HG03521 (cell line): ENCODE measurements at regions not wholly inside any gene's neighbourhood (a gene's known extent, or its start where the extent isn't known, plus 50 kb on each side); places are given as distances from the start of the nearest gene placed in this dataset.

Experiments
- ATAC-seq: cut with Tn5 transposase; IDR thresholded peaks from one replicate; pipeline ENCODE4 v1.9.1; 2021; ENCODE audit warnings: mild to moderate bottlenecking, moderate library complexity; ENCODE audit not compliant: unreplicated experiment

DNA sequence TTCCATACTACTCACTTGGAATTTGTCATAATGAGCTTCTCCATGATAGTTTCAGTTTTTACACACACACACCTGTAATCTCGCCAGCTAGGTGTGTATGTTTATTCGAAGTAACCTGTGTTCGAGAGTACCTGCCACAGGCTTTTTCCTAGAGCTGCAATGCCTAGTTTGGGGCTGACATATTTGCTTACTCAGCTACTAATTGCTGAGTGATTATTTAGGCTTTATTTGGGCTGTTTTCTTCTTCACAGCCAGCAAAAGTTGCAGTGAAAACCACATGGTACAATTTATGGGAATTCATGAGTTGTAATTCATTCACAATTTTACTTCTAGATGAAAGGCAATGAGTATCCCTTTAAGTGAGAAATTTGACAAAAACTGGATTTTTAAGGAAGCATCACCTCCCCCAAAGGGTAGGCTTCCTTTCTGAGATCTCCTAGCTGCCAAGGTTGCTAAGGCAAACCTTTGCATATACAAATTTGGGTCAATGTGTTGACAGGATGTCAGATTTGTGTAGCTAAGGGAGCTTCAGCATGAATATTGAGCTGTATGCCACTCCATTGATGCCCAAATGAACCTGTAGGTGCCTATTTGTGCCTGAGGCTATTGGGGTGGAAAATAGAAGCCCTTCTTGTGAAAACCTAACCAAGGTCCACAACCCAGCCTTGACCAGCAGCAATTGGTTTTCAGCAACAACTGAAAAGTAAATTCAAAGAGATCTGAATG lies 108.7 kb upstream of the OTX2 start:
- no peak for ATAC-seq

DNA sequence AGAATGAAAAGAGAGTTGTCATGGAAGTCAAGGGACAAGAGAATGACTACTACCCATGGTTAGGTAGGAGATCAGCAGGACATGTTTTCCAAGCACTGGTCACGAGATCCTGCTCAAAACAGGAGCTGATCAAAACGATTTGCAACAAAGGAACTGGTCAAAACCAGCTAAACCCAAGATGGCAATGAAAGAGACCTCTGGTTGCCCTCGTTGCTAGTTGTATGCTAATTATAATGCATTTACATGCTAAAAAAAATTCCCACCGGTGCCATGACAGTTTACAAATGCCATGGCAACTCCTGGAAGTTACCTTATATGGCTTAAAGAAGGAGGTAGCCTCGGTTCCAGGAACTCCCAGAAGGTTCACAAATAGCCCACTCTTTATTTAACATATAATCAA lies 95.0 kb upstream of the OTX2 start:
- ATAC-seq: no peak

DNA sequence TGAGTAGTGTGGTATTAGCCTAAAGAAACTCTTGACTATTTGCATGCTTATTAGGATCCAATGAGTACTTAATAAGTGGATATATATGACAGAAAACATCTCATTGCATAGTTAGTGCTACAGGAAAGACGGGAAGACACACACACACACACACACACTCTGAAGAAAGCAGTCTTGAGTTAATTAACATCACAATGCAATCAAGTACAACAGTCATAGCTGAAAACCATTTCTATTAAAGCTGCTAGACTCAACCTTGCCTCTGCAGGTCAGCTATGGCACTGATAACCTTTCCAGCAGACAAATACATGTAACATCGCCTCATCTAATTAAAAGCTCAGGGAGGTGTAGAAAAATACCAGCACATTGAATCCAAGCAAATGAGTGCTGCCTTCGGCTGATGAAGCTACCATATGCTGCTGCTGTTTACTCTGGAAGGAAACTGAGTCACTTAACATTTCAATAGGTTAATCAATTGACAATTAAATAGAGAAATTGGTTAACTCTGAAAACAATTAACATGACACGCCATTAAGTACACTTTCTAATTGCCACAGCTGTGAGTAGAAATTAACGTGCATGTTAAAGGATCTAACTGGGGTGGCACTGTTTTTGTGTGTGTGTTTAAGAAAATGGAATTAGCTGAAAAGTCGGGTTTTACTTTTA lies 93.2 kb upstream of the OTX2 start:
- no peak for ATAC-seq

DNA sequence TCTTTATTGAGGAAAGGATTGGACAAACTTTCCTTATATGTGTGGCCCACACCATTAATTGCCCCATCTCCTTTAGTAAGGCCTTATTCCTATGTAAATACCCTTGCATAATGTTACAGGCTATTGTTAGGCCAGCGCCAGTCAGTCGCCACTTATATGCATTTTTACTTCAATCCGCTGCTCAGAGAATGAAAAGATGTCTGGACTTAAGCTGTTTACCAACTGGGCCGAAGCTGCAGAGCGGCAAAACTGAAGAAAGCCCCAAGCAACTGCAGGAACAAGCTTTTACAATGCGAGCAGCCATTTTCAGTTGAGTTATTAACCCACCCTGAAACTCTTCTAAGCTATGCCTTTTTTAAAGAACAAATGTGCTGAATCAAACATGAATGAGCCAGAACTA lies 92.1 kb upstream of the OTX2 start:
- no peak for ATAC-seq

DNA sequence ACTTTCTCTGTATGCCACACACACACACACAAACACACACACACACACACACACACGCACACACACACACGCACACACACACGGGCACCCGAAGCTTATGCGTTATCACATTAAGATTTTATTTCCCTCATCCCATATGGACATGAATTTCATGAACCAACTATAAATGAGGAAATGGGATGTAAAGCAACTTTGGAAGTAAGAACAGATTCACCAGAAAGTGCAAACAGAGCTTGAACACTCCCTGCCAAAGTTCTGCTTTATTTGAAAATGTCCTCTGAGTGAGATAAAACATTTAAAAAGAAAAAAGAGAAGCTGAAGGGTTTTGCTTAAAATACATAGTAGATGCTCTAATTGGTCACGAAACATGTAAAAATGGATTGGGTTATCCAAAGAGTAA lies 90.4 kb upstream of the OTX2 start:
- no peak for ATAC-seq

DNA sequence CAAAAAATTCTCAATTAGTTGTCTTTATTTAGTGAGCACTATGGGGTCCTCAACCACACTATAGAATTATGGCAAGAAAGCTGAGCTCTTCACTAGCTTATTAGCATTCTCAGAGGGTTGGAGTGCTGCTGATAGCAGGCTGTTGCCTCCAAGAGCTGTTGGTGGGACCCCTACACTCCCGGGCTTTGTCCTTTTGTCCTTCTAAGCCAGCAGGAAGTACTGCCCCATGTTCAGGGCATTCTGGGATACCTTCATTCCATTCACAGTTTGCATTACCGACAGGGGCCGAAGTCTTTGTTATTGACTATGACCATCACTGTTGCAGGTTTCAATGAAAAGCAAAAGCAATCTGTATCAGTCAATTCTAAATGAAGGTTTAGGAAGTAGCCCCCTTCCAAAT lies 89.5 kb upstream of the OTX2 start:
- no peak for ATAC-seq

DNA sequence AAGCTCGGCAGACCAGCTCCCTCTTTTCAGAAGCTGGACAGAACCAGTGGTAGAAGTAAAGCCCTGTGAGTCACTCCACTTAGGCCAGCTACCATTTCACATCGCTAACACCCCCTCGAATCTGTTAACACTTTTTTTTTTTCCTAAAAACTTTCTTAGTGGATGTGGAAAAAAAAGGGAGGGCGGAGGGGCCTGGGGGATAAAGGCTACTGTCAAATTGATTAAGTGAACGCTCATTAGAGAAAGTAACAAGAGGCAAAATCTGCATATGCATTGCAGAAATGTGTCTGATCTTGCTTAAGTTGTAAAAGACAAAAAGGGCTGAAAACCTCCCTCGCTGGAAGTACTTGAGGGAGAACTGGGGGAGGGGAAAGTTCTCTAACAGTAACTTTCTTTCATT lies 86.6 kb upstream of the OTX2 start:
- no peak for ATAC-seq

DNA sequence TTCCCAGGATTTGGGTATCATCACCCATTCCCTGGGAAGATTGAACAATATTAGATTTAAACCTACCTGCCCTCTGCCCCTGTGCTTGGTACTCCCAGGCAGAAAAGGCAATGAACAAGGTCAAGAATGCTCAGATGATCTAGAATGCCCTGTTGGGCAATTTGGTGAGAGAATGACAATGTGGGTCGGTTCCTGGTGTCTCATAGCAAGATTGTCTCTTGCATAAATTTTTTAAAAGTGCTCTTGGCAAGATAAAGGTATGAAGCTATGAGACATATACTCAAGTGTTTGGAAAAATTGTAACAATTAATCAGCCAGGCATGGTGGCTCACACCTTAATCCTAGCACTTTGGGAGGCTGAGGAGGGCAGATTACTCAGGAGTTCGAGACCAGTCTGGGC lies 86.0 kb upstream of the OTX2 start:
- no peak for ATAC-seq

DNA sequence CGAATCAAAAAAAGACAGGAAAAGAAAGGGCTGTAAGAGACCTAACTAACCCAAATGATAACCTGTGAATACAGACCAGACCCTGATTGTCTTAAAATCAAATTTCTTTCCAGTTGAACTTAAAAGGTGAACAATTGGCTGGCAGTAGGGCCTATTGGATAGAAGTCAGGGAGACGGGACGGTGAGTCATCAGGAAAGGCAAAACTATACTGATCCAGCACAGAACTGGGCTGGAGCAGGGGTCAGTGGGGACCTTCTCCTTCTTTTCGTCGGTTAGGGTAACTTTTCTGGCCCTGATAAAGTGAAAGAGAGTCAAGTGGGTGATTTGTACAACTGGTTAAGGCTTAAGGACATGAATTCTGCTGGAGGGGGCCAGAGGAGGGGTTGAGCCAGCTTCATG lies 84.9 kb upstream of the OTX2 start:
- ATAC-seq: no peak

DNA sequence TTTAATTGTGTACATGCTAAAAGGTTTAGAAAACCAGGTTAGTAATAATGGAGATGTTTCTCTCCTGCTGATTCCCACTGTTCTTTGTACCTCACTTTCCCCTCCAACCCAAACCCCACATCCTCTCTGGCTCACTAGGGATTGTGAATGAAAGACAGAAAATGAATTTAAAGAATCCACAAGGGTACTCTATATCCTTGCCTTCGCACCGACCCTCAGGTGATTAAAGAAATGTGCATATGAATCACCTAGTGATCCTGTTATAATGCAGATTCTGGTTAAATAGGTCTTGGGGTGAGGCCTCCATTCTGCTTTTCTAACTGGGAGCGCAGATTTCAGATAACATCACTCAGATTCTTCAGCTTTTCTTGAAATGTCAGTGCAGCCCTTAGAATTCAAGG lies 84.3 kb upstream of the OTX2 start:
- ATAC-seq: no peak

DNA sequence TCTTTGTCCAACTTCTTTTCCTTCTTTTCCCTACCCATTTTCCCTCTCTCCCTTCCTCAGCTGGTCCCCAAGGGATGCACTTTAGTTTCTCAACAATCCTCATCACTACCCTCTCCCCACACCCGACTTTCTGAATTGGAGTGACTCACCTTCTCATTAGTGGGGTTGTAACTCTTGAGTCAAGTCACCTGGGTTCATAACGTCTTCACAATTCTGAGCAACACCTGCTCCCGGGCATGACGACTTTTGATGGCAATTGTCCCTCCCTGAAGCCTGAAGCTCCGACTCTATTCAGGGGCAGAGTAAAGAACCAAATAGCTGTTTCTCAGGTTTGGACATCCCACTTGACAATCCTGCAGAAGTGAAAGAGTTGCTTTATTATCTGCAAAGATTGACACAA lies 82.7 kb upstream of the OTX2 start:
- no peak for ATAC-seq

DNA sequence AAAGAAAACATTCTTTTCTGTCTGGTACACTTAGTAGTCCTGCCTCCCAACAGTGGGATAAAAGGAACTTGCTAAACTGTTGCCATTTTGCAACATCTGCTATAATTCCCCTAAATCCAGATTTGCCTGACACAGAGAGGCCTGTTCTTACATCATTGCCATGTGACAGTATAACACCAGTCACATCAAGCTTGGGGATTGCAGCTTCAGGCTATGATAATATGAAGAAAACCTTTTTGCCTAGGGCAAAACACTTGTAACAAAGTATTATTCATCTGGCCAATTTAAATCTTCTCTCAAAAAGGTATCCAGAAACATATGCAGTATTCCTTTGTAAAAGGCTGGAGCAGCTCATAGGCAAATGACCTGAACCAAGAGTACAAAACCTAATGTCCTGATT lies 80.9 kb upstream of the OTX2 start:
- ATAC-seq: no peak

DNA sequence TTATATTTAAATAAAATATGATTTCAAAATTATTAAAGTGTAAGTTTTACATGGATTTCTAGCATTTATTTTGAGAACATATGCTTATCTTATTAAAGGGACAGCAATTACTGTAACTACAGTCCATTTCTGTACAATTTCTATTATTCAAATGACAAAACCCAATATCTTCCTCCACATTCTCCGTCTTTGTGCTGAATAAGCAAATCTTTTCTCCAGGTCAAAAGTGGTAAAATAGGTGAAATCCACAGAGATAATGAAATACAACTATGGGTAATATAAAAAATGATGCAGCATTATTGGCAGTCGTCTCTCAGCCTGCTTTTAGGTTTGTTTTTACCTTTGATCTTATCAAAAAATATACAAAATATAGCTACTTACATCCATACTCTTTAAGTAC lies 79.4 kb upstream of the OTX2 start:
- ATAC-seq: no peak

DNA sequence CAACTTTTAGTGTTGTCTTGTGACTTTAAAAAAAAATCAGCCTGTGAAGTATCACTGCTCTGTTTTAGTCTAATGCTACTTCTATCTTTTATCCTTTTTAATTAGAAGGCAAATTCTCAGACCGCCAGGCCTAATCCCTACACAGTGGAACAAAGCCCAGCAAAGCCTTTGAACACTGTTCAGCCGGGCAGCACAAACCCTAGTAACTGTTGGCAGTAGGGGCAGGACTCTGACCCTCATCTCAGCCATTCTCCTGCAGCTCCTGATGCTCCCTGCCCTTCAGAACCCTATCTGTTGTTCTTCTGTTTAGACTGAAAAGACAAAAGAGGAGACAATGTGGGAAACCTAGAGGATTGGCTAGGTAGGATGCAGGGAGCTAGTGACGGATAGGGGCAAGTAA lies 78.0 kb upstream of the OTX2 start:
- no peak for ATAC-seq

DNA sequence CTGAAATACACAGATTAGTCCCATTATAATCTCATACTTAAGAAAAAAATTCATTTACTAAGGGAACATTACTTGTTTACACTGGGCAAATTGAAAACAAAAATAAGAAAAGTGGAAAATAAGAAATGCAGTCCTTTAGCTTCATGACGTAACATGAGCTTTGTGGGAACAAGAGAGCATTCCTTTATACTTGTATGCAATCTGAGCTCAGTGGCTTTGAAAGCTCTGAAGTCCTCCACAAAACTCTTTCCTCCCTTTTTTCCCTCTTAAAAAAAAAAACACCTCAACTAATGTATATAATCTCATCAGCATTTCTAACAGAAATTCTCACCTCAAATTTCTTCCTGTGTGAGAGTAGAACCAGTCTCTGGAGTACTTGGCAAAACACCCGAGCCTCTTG lies 76.9 kb upstream of the OTX2 start:
- ATAC-seq: no peak

DNA sequence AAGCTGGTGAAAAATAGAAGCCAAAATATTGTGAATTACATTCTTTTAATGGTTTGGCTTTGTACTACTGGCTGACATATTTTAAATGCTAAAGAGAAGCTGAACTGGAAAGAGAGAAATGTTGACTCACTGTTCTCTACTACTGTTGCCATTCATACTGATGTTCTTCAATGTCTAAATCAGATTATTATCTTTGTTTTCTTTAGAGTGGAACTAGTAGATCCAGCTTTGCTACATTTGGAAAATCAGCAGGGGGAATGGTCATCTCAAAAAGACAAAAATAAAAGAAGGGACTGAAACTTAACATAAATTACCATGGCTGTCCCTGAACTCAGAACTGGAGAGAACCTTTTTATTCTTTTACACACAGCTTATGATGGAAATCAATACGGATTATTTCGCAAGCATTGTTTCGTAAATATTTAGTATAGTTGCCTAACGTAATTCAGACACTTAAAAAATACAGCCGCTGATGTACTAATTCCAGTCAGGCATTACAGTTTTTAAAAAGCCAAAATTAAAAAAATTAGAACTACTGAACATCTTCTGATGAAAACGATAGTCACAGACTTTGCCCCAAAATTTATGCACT lies 76.3 kb upstream of the OTX2 start:
- ATAC-seq: no peak

DNA sequence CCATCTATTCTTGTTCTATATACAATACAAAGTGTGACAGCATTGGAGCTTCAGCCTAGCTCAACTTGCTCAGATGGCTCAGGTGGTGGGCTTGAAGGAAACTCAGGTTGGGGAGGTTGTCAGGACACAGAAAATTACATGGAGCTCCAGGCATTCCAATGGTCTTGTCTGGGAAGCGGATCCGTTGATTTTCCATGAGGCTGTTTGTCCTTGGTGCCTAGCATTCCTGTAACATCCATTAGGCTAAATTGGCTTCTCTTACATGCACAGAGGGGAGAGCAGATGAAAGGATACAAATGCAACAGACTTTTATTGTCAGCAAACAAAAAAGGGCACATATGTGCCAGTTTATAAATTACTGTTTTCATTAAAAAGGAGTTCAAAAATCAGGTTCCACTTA lies 75.5 kb upstream of the OTX2 start:
- ATAC-seq: no peak

DNA sequence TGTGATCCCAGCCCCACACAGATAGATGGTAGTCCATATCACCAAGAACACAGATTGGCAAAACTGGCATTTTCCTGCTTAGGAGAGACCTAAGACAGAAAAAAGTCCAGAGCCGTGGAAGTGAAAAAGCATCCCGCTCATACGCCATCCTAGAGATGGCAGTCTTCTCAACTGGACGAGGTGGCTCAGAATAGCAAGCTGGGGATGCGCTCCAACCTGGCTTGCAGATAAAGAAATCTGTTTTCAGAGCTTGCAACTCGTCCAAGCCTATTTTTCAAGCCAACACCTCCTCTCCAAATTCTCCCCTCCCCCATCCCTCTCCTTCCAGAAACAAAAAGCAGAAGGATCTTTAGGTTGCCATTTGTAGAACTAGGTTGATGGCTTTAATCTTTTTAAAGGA lies 74.3 kb upstream of the OTX2 start:
- no peak for ATAC-seq

DNA sequence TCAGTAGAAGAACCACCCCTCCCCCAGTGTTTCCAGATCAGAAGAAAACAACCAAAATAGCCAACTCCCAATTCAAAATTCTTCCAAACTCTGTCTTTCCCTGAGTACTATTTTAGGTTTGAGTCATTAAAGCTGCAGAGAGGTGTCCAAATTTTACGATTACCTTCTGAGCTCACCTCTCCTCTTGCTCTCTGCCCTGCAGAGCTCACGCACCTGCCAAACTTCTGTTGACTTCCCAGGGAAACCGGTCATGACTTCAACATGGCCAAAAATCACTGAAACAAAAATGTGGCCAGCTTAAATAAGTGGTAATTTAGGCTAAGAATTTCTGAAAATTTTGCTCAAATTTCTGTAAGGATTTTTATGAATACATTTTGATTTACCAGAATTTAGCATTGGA lies 70.9 kb upstream of the OTX2 start:
- no peak for ATAC-seq

DNA sequence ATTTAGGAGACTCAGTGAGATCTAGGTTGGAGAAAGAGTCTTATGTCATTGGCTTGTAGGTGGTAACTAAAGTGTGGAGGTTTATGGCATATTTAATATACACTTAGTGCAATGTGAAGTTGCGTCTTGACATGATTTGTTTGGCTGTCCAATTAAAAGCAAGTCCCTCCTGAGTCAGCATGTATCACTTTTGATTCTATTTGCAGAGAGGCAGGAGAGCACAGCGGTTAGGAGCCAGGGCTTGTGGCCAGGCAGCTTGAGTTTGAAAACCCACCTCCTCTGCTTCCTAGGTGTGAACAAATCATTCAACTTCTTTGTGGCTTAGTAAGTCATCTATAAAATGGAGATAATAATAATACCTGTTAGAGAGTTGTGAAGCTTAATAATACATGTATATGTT lies 68.5 kb upstream of the OTX2 start:
- no peak for ATAC-seq

DNA sequence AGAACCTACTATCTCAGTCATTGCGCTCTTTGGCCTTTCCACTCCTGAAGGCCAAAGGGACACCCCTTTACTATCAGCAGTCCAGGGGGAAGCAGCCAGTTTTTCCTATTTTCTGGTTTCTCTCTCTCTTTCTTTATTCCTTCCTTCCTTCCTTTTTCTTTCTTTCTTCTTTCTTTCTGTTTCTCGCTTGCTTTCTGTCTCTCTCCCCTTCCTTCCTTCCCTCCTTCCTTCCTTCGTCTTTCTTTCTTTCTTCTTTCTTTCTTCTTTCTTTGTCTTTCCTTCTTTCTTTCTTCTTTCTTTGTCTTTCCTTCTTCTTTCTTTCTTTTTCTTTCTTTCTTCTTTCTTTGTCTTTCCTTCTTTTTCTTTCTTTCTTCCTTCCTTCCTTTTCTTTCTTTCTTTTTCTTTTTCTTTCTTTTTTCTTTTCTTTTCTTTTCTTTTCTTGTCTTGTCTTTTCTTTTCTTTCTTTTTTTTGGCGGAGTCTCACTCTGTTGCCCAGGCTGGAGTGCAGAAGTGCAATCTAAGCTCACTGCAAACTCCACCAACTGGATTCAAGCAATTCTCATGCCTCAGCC lies 64.9 kb upstream of the OTX2 start:
- ATAC-seq: no peak

DNA sequence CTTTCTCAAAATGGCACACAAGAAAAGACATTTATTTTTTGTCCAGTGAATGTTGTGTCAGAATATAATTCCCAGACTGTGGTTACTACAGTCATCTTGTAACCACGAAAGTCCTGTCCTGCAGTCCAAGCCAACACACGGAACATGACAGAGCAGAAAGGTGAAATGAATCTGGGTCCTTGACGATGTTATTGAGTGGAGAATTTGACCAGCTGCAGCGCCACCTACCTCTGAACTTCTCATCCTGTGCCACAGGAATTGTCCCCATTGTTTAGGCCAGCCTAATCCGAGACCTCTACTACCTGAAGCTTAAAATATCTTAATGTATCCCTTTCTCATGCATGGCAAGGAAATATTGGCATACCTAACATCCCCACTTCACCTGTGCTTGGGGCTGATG lies 64.1 kb upstream of the OTX2 start:
- ATAC-seq: no peak
